ENCODE measurements at regions not wholly inside any gene's neighbourhood (a gene's known extent, or its start where the extent isn't known, plus 50 kb on each side); places are given as distances from the start of the nearest gene placed in this dataset.

DNA sequence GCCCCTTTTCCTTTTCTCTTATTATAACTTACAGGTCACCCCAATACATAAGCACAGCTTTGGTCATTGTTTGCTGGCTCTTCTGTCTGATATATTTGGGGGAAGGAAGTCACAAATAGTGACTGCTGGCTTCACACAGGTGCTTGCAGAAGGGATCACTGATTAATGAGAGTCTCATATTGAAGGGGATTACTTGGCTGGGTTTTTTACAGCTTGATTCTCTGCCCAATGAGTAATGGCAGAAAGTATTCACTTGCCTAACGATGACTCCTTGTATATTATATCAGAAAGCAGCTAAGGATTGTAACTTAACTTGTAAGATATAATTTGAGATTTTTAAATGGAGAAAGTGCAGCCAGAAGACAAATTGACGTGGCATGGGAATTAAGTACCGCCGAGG is 119.3 kb upstream of the PFN2 start:
- no peaks in the 10 kb centered on the region for H3K79me2 ChIP-seq (ENCODE audit: low read length)
- H4K20me1 ChIP-seq (ENCODE audit: low read length), result no peaks in the 10 kb centered on the region
- no peak for ATAC-seq
- H3K27ac ChIP-seq (ENCODE audit: low read length), result no peak overlapping the region
- intact Hi-C loops (cut with micrococcal nuclease), result no loop called here
- POLR2A ChIA-PET (ENCODE audit: unreplicated experiment), result interaction anchor here (0.6 kb wide), 1 partner anchor 21 kb away, joined by 7 read pairs; no protein-coding TSS in a partner anchor
- BruUV-seq (replicated peaks), result no TSS peak
- H3K36me3 ChIP-seq (ENCODE audit: low read depth, low read length), result no peaks in the 10 kb centered on the region
- DNase-seq, result peak; percentile 72
- TF ChIP-seq EZH2phosphoT487 (IDR thresholded peaks at IDR 0.05; ENCODE audit: borderline replicate concordance, low read length) (no peak), EZH2 (IDR thresholded peaks at IDR 0.05; ENCODE audit: low read length, unreplicated experiment) (no peak), CTCF (conservative IDR thresholded peaks at IDR 0.05; ENCODE audit: low read depth, low read length) (no peak)
- no peaks in the 10 kb centered on the region for H3K9me3 ChIP-seq (ENCODE audit: low read length)
- H3K27me3 ChIP-seq (ENCODE audit: low read length), result no peaks in the 10 kb centered on the region
- CTCF ChIA-PET, result no interaction called here
- H3K4me1 ChIP-seq (ENCODE audit: insufficient read depth, low read length), result peaks cover 29% of the 10 kb centered on the region
- no peaks in the 10 kb centered on the region for H3K9me2 ChIP-seq (replicated peaks; ENCODE audit: low read length)
- no peaks in the 10 kb centered on the region for H3F3A ChIP-seq (ENCODE audit: low read length, unreplicated experiment)
- H3K9ac ChIP-seq (ENCODE audit: low read length), result no peak overlapping the region
- no peak overlapping the region for H3K4me3 ChIP-seq (ENCODE audit: low read length)
- H3K4me2 ChIP-seq (ENCODE audit: low read length), result peak overlapping the region; percentile 22
- no peak overlapping the region; the same call in 1 of the 2 replicates for H2AFZ ChIP-seq (ENCODE audit: low read length)

DNA sequence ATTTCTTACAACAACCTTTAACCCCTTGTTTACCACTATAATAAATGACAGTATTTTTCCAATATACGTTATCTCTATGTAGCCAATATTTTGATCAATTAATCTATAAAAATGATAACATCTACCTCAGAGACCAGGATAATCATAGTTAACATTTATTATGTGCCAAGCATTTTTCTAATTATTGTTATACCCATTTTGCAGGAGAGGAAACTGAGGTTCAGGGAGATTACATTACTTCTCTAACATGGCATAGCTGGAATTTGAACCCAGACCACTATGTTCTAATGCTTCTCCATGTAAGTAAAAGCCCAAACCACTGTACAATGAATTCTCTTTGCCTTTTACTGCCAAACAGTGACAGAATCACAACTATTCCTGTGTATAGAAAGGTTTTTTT is 113.4 kb upstream of the PFN2 start:
- TF ChIP-seq CTCF (conservative IDR thresholded peaks at IDR 0.05; ENCODE audit: low read depth, low read length), result no peak
- no peak for TF ChIP-seq EZH2 (IDR thresholded peaks at IDR 0.05; ENCODE audit: low read length, unreplicated experiment)
- no peak for TF ChIP-seq EZH2phosphoT487 (IDR thresholded peaks at IDR 0.05; ENCODE audit: borderline replicate concordance, low read length)
- Histone ChIP-seq H3K4me1 (ENCODE audit: insufficient read depth, low read length) (peaks cover 34% of the 10 kb centered on the region), H3K4me3 (ENCODE audit: low read length) (no peak overlapping the region), H3K4me2 (ENCODE audit: low read length) (no peak overlapping the region), H3K27ac (ENCODE audit: low read length) (no peak overlapping the region), H3K9ac (ENCODE audit: low read length) (no peak overlapping the region), H4K20me1 (ENCODE audit: low read length) (no peaks in the 10 kb centered on the region), H2AFZ (ENCODE audit: low read length) (no peak overlapping the region), H3K36me3 (ENCODE audit: low read depth, low read length) (no peaks in the 10 kb centered on the region), H3K27me3 (ENCODE audit: low read length) (no peaks in the 10 kb centered on the region), H3F3A (ENCODE audit: low read length, unreplicated experiment) (peaks cover under 1% of the 10 kb centered on the region), H3K9me2 (replicated peaks; ENCODE audit: low read length) (no peaks in the 10 kb centered on the region), H3K79me2 (ENCODE audit: low read length) (no peaks in the 10 kb centered on the region), H3K9me3 (ENCODE audit: low read length) (no peaks in the 10 kb centered on the region)
- ATAC-seq (no peak), DNase-seq (no peak)
- intact Hi-C loops (cut with micrococcal nuclease), result no loop called here
- ChIA-PET POLR2A (ENCODE audit: unreplicated experiment) (no interaction called here), CTCF (no interaction called here)
- BruUV-seq (replicated peaks), result no TSS peak

DNA sequence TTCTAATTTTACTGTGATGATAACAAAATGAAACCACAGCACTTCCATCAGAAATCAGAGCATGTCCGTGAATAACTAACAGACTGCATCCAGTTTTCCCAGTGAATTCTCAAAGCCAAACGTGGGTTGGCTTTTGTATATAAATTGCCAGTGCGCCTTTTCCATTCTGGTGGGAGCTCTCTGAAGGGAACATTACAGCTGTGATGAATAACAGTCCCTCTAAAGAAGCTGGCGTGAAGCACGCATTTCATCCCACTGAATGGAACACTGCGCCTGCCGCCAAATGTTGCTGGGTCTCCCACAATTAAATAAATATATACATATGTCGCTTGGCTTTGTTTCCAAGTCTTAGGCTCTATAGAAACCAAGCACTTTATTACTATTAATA is 113.0 kb upstream of the PFN2 start:
- POLR2A ChIA-PET (ENCODE audit: unreplicated experiment), result no interaction called here
- Histone ChIP-seq H3K4me2 (ENCODE audit: low read length) (no peak overlapping the region), H3K9ac (ENCODE audit: low read length) (no peak overlapping the region), H3K79me2 (ENCODE audit: low read length) (no peaks in the 10 kb centered on the region), H3K4me3 (ENCODE audit: low read length) (no peak overlapping the region), H3K27me3 (ENCODE audit: low read length) (no peaks in the 10 kb centered on the region), H3K27ac (ENCODE audit: low read length) (no peak overlapping the region), H3F3A (ENCODE audit: low read length, unreplicated experiment) (peaks cover 5% of the 10 kb centered on the region), H3K36me3 (ENCODE audit: low read depth, low read length) (no peaks in the 10 kb centered on the region), H3K4me1 (ENCODE audit: insufficient read depth, low read length) (peaks cover 39% of the 10 kb centered on the region), H3K9me3 (ENCODE audit: low read length) (no peaks in the 10 kb centered on the region), H4K20me1 (ENCODE audit: low read length) (no peaks in the 10 kb centered on the region), H2AFZ (ENCODE audit: low read length) (no peak overlapping the region), H3K9me2 (replicated peaks; ENCODE audit: low read length) (no peaks in the 10 kb centered on the region)
- CTCF ChIA-PET, result no interaction called here
- TF ChIP-seq EZH2phosphoT487 (IDR thresholded peaks at IDR 0.05; ENCODE audit: borderline replicate concordance, low read length) (no peak), EZH2 (IDR thresholded peaks at IDR 0.05; ENCODE audit: low read length, unreplicated experiment) (no peak), CTCF (conservative IDR thresholded peaks at IDR 0.05; ENCODE audit: low read depth, low read length) (no peak)
- BruUV-seq (replicated peaks), result no TSS peak
- DNase-seq (no peak), ATAC-seq (no peak)
- intact Hi-C loops (cut with micrococcal nuclease), result no loop called here
